HG03439 (cell line): ENCODE measurements at regions not wholly inside any gene's neighbourhood (a gene's known extent, or its start where the extent isn't known, plus 50 kb on each side); places are given as distances from the start of the nearest gene placed in this dataset.

Experiments used
- ATAC-seq: cut with Tn5 transposase; IDR thresholded peaks from one replicate; pipeline ENCODE4 v1.9.1; 2021; ENCODE audit warnings: mild to moderate bottlenecking, moderate library complexity; ENCODE audit not compliant: unreplicated experiment

- ATAC-seq, result no peak
Measured at GRCh38 chr7:136667584-136667983, 200.9 kb upstream of the CHRM2 start.

DNA sequence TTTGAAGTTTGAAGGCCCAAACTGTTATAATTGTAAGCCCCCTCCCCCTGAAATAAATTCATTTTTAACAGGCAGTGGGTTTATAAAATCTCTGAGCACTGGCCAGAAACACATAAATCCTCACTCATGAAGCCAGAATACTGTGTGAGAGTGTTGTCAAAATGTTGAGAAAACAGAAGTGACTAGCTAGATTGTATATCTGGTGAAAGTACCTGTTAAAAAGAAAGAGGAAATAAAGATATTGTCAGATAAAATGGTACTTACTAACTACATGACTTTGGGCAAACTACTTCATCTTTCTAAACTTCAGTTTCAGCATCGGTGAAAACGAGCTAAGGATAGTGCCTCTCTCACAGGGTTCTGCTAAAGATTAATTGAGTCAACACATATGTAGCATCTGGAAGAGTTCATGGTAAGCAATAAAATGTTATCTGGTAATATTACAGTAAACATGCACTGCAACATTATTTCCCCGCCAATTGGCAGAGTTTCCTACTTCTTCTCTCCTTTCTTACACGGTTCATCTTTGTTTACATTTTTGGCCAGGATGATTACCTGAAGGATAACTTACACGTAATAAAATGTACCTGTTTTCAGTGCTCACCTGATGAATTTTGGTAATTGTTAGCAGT, 202.5 kb upstream of the CHRM2 start:
- no peak for ATAC-seq

DNA sequence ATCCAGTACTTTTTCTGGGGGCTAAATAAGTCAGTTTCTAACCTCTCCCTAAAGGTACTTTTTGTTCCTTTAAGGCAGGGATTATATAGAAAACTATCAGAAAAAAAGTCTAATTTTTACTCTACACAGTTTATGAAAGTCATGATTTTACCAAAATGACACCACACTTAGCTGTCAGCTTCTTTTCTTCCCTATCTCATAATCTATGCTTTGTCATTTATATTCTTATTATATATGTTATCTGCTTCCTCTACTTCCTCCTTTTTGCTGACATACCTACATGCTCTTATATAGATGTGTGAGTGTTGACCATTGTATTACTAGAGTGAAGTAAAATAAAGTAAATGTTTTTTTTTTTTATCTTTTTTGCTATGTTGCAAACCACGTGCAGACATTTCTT, 203.9 kb upstream of the CHRM2 start:
- no peak for ATAC-seq

GRCh38 chr7:136657482-136657921, 210.9 kb upstream of the CHRM2 start:
- no peak for ATAC-seq

DNA sequence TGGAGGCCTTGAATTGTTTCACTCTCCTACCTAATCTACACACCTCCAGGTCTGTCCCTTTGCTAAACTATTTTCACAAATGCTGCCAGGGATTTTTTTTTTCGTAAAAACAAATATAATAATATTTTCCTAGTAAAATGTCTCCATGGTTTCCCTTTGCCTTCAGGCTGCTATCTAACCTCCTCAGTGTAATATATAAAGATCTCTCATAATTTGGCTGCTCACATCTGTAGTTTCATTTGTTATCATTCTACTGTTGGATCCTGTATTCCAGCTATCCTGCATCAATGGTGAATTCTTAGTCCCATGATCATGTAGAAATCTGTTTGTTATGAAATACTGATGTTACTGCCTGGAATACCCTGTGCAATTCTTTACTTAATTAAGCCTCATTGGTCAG, 211.9 kb upstream of the CHRM2 start:
- ATAC-seq, result no peak

GRCh38 chr7:136655414-136655813, 213.0 kb upstream of the CHRM2 start:
- no peak for ATAC-seq

DNA sequence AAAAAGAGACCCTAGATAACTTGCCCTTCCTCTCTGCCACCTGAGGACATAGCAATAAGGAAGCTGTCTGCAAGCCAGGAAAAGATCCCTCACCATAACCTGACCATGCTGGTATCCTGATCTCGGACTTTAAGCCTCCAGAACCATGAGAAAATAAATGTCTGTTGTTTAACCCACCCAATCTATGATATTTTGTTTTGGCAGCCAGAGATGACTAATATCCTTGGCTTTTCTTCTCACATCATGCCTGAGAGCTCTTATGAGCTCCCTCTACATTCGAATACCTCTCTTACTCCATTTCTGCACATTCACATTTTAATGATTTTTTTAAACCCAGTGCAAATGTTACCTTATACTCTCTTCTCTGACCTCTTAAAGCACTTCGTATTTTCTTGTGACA, 214.0 kb upstream of the CHRM2 start:
- no peak for ATAC-seq

- ATAC-seq, result no peak
Measured at GRCh38 chr7:136652635-136653370, 215.6 kb upstream of the CHRM2 start.

GRCh38 chr7:136640977-136641376, 227.5 kb upstream of the CHRM2 start:
- no peak for ATAC-seq

DNA sequence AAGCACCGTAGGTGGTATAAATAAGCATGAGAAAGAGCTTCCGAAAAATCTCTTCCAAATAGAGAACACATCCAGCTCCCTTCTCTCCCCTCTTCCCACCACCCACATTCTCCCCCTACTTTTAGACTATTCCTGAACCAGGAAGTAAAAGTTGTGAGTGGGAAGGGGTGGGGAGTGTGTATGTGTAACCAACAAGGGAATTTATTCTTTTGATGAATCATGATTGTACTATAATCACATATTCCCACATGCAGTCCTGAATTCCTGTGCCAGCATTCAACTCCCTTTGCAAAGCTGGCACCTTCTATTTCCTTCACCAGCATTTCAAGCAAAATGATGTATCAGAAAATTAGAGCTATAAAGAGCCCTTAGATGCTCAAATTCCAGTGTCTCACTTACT, 230.6 kb upstream of the CHRM2 start:
- ATAC-seq, result no peak

DNA sequence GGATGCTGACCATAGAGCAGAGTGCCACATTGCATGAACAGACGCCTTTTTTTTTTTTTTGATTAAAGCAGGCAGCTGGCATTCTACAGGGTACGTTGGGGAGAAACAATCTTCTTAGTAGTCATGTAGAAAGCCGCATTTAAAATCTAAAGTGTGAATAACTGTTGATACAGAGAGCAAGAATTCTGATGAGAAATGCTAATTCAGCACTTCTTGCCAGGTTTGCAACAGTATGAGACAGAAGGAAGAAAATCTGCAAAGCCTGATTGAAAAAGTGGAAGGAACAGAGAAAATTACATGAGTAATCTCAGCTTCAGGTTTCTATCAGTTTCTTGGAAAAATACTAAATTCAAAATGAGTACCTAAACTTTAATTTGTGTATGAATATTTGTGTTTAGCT, 232.7 kb upstream of the CHRM2 start:
- no peak for ATAC-seq

GRCh38 chr7:136618818-136619217, 249.6 kb upstream of the CHRM2 start:
- ATAC-seq, result no peak

DNA sequence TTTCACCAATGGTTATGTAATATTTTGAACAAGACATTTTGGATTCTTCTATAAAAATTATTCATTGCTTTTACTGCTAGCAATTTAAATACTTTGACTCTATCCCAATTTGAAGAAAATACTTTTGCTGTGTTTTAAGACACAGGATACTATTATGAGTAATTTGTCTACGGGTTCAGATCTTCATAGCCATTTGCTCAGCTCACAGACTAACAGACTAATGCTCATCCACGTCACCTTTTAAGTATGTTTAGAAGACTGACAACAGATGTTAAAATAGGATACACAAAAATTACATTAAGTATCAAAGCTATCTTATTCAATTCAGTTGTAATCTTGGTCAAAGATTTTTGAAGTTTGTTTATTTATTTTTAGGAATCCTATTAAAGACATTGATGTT, 251.3 kb upstream of the CHRM2 start:
- ATAC-seq, result no peak

- ATAC-seq, result no peak
Measured at GRCh38 chr7:136605532-136606329, 262.7 kb upstream of the CHRM2 start.

GRCh38 chr7:136601772-136602171, 266.7 kb upstream of the CHRM2 start:
- ATAC-seq, result no peak

DNA sequence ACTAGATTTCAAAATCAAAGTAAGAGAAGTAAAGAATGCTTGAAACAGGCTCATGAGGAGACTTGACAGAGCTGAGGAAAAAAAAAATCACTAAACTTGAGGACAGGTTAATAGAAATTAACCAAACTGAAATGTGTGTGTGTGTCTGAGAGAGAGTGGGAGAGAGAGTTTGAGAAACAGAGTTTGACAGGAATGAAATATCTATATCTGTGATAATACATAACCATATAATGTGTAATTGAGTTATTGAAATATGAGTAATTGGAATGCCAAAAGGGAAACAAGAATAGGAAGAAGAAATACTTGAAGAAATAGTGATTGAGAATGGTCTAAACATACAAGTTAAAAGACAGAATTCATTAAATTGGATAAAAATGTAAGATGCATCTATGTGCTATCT, 268.0 kb upstream of the CHRM2 start:
- no peak for ATAC-seq

GRCh38 chr7:136594739-136595144, 273.7 kb upstream of the CHRM2 start:
- no peak for ATAC-seq

DNA sequence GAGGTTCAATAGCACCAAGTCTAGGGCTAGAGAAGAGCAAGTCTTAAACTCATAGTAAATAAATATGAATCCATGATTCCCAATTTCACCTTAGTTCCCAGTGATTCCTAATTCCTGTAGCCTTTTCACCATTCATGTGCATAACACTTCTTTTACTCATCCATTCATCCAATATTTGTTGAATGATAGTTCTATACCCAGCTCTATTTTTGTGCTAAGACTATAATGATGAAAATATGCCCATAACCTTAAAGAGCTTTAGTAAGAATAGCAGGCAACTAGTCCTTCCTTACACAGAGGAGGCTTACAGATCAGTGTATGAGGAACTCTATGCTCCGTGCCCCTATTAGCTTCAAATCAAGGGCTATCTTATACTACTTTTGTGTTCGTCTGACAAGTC, 280.2 kb upstream of the CHRM2 start:
- ATAC-seq, result no peak

DNA sequence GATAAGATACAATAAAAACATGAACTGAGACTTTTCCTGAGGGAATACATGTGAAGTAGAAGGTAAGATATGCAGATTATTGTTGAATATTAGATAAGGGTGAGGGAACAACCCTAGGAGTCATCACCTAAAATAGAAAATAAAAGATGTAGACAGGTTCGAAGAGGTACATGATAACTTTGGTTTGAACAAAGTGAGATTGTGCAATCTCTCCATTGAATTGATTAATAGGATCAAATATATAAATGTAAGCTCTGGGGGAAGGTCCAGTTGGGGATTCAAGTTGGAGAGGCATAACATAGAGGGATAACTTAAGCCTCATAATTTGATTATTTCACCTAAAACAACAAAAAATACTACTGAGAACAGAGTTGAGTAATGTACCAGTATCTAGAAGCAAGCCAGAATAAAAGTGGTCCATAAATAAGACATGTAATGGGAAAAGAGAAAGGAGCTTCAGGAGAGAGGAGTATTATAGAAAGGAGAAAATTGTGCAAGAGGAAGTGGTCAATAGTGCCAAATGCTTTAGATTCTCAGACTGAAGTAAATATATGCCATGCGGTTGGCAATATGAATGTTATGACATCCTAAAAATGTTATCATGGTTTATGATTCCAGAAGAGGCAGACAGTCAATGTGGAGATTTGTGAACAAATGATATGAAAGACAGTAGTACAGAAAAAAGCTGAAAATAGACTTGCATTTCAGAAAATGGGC, 282.3 kb upstream of the CHRM2 start:
- no peak for ATAC-seq

GRCh38 chr7:136566491-136566890, 302.0 kb upstream of the CHRM2 start:
- ATAC-seq, result no peak

- no peak for ATAC-seq
Measured at GRCh38 chr7:136555933-136556332, 312.5 kb upstream of the CHRM2 start.
